Amniotic stem cell (primary cell): ENCODE measurements at regions not wholly inside any gene's neighbourhood (a gene's known extent, or its start where the extent isn't known, plus 50 kb on each side); places are given as distances from the start of the nearest gene placed in this dataset.
"Not testable (repeated sequence)": the region's sequence is repeated elsewhere in the genome, so short reads cannot be mapped to it uniquely, and the experiment has no call there.

ENCODE experiments used
- DNase-seq: peaks from one replicate; lab custom pipeline; 2025; lab: John Stamatoyannopoulos, UW

DNA sequence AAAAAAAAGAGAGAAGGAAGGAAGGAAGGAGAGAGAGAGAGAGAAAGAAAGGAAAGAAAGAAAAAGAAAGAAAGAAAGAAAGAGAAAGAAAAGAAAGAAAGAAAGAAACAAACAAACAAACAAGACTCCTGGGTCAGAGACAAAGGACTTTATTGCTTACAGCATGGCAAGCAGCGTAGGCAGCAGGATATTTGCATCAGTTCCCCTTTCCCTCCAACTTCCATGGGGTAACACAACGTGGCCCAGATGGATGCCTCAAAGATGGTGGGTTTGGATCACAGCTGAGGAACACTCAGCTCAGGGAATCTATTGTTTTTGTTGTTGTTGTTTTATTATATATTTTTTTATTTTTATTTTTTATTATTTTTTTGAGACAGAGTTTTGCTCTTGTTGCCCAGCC lies 128.5 kb upstream of the VKORC1L1 start:
- no peak for DNase-seq

- DNase-seq: no peak
Observed at GRCh38 chr7:65746398-65746669, 126.5 kb upstream of the VKORC1L1 start.

DNA sequence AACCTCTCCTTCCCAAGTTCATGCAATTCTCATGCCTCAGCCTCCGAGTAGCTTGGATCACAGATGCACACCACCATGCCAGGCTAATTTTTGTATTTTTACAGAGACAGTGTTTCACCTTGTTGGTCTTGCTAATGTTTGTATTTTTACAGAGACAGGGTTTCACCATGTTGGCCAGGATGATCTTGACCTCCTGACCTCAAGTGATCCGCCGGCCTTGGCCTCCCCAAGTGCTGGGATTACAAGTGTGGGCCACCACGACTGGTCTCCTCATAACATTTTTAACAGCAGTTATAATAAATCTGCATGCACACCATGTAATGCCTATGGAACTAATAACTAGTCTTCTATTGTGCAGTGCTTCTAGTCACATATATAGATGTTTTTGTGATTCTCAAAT lies 123.8 kb upstream of the VKORC1L1 start:
- DNase-seq: no peak

- DNase-seq: no peak
Observed at GRCh38 chr7:65749518-65749917, 123.4 kb upstream of the VKORC1L1 start.

DNA sequence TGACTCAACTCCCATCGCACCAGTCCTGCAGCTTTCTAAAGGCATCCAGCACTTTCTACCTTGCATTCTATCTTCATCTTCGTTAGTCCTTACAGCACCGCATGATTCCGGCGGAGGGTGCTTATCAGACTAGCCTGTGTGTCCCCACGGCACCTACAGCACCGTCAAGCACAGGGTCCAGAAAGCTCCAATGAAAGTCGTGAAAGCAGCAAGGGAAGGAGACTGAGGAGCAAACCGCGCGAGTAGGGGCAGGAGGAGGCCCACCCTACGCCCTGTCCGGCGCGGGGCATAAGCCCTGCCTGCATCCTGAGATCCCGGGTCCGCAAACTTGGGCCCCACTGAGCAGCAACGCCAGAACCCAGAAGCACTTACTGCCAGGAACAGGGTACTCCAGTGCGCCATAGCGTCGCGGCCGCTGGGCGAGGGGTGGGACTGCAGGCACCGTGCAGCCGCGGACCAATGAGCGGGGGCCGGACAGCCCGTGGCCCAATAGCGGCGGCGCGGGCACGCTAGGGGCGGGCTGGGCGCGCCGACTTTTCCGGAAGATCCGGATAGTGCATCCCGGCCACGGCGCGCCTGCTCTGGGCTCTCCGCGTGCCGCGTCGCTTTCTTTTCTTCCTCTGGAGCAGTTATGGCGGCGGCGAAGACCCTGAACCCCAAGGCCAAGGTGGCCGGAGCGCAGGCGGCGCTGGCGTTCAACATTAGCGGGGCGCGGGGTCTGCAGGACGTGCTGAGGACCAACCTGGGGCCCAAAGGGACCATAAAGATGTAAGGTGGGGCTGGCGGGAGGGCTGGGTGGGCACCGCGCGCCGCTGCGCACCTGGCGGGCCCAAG lies 122.1 kb upstream of the VKORC1L1 start:
- peak; percentile 87 for DNase-seq

GRCh38 chr7:65754070-65754469 lies 118.8 kb upstream of the VKORC1L1 start:
- not testable (repeated sequence) for DNase-seq

DNA sequence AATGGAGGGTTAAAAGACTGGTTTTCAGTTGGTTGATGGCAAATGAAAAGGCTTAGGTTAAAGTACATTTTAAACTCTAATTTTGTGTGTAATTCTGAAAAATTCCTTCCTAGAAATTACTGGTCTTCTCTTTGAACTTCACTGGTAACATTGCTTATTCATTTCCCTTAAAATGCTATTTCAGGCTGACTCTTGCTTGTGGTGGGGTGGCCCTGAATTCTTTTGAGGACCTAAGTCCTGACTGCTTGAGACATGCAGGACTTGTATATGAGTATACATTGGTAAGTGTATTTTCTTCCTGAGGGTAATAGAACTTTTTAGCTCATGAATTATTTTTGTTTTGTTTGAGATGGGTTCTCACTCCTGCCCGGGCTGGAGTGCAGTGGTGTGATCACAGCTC lies 113.9 kb upstream of the VKORC1L1 start:
- not testable (repeated sequence) for DNase-seq

DNA sequence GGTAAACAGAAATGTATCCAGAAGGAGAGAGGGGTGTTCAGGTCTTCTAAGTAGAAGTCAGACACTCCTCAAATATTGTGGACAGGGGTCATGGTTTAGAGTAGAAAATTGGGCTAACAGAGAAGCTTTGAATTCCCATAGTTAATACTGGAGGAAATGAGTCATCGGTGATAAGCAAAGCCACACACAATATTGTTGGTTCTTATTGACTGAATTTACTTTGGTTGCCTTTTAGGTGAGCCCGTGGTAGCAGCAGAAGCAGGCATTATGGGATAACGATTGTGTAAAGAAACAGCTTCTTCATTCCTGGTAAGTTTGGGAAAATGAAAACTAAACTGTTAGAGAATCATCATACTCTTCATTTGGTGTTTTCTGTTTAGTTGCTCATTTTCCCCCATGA lies 110.2 kb upstream of the VKORC1L1 start:
- not testable (repeated sequence) for DNase-seq

DNA sequence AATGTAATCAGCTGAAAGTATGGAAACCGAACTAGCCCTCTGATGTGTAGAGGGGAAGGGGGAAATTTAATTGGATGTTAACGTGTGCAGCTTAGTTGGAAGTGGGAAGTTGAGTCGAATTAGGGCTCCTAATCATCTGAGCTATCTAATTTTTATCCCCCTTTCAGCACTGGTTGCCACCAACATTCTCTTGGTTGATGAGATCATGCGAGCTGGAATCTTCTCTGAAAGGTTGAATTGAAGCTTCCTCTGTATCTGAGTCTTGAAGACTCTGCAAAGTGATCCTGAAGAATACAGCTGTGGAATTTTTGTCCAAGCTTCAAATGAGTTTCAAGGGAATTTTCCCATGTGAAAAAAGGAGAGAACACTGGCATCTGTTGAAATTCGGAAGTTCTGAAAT lies 109.8 kb upstream of the VKORC1L1 start:
- DNase-seq: not testable (repeated sequence)

GRCh38 chr7:65770473-65771225 lies 102.2 kb upstream of the VKORC1L1 start:
- DNase-seq: peak; percentile 80

DNA sequence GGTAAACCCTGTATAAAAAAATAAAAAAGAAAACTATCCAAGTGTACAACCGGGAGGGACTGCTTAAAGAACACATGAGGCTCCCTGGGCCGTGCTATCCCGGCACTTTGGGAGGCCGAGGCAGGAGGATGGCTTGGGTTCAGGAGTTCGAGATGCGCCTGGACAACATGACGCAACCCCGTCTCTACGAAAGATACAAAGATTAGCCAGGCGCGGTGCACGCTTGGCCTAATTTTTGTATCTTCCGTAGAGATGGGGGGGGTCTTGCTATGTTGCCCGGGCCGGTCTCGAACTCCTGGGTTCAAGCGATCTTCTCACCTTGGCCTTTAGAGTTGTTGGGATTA lies 101.7 kb upstream of the VKORC1L1 start:
- not testable (repeated sequence) for DNase-seq

- not testable (repeated sequence) for DNase-seq
Observed at GRCh38 chr7:65776677-65777076, 96.2 kb upstream of the VKORC1L1 start.

DNA sequence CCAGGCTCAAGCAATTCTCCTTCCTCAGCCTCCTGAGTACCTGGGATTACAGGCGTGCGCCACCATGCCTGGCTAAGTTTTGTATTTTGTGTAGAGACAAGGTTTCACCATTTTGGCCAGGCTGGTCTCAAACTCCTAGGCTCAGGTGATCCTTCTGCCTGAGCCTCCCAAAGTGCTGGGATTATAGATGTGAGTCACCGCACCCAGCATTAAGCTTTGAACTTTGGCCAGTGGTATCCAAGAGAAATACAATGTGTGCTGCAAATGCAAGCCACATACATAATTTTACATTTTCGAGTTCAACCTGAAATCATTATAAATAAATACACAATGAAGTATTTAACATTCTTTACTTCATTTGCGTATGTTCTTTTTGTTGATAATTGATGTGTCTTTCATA lies 82.9 kb upstream of the VKORC1L1 start:
- DNase-seq: not testable (repeated sequence)

DNA sequence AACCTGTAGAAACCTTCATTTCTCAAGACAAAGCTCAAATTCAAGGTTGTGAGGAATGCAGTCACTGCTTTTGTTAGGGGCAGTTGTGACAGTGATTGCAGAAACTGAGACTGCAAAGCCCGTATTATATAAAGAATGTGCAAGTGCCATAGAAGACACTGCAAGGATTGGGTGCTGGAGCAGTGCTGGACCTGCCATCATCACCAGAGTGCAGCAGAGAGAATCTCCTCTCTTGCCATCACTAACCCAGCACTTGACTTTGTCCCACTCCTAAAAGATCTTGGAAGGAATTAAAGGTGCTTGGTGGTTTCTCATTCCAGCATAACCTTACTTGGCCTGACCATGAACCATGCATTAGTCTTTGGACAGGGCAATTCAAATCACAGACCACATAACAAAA lies 81.1 kb upstream of the VKORC1L1 start:
- DNase-seq: not testable (repeated sequence)

GRCh38 chr7:65792726-65793125 lies 80.1 kb upstream of the VKORC1L1 start:
- DNase-seq: not testable (repeated sequence)

DNA sequence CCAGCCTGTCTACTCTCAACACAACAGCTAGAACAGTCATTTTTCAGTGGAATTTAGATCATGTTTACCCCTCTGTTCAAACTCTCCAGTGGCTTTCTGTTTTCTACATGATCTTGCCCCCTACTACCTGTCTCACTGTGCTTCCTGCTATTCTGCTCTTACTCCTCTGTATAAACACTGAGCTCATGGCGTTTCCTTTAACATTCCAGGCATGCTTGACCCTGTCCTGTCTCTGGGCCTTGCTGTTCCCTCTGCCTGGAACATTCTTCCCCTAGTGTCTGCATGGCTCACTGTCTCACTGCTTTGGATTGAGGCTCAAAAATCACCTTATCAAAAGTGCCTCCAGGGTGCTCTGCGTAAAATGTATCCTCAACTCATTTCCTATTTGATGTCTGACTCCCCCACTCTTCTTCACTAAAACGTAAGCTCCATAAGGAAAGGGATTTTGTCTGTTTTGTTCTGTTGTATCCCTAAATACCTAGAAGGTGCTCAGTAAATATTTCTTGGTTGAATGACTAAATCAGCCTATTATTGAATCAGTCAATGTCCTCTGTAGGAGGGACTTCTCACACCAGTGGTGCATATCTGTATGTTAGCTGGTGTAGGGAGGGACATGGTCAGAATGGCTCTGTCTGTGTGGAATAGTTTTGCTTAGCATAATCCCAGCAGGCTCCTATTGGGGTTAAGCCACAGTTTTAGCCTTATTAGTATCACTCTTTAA lies 78.0 kb upstream of the VKORC1L1 start:
- DNase-seq: not testable (repeated sequence)

DNA sequence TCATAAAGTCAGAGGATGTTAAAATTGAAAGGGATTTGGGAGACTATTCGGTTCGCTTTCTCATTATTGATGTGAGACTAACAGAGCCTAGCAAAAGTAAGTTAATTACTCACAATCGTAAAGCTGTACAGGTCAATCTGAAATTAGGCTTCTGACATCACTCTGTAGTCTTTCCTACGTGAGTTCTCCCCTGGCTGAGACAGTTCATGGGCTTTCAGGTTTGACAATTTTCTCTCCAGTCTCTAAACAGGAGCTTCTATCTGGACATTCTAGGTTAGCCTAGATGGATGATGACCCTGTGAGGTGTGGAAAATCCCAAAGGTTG lies 77.5 kb upstream of the VKORC1L1 start:
- not testable (repeated sequence) for DNase-seq

DNA sequence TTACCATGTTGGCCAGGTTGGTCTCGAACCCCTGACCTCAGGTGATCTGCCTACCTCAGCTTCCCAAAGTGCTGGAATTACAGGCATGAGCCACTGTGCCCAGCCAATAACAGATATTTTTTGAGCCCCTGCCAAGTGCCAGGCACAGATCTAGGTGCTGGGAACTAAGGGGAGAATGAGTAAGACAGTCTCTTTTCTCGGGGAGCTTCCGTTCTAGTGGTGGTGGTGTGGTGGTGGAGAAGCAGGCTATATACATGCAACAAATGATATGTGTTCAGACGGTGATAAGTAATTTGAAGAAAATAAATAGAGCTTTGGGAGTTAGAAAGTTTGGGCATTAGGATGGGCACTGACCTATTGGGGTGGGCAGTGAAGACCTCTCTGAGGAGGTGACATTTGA lies 76.7 kb upstream of the VKORC1L1 start:
- no peak for DNase-seq

DNA sequence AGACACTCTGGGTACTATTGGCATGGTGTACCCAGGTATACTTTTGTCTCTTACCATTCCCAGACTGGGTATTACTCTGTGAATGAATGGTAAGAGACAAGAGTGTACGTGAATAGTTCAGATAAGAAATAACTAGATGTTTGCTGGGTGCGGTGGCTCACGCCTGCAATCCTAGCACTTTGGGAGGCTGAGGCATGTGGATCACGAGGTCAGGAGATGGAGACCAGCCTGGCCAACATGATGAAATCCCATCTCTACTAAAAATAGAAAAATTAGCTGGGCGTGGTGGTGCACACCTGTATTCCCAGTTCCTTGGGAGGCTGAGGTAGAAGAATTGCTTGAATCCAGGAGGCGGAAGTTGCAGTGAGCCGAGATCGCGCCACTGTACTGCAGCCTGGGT lies 75.8 kb upstream of the VKORC1L1 start:
- not testable (repeated sequence) for DNase-seq

DNA sequence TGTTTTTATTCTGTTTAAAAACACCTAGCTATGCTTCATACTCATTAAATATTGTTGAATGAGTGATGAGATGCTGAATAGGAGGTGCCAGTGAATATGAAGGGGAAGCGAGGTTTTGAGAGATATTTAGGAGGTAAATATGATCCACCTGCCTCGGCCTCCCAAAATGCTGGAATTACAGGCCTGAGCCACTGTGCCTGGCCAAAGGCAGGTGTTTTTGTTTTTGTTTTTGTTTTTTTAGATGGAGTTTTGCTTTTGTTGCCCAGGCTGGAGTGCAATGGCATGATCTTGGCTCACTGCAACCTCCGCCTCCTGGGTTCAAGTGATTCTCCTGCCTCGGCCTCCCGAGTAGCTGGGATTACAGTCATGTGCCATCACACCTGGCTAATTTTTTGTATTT lies 75.3 kb upstream of the VKORC1L1 start:
- not testable (repeated sequence) for DNase-seq

GRCh38 chr7:65798111-65799075 lies 74.5 kb upstream of the VKORC1L1 start:
- no peak for DNase-seq

DNA sequence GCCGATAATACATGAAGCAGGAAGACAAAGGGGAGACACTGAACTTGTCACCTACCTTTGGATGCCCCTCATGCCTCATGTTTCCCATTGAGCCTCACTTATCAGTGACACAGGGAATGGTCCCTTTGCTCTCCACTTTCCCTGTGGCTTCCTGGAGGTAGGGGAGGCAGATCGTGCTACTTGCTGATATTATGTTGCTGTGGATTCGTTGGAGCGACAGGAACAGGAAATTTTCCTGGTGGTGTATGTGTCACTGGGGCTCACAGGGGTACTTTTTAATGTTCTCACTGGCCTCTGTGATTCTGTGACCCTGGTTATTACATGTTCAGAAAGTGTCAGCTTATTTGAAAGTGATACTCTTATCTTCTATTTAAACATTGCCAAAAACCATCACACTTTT lies 72.7 kb upstream of the VKORC1L1 start:
- DNase-seq: not testable (repeated sequence)
